ENCODE measurements at regions not wholly inside any gene's neighbourhood (a gene's known extent, or its start where the extent isn't known, plus 50 kb on each side); places are given as distances from the start of the nearest gene placed in this dataset.

DNA sequence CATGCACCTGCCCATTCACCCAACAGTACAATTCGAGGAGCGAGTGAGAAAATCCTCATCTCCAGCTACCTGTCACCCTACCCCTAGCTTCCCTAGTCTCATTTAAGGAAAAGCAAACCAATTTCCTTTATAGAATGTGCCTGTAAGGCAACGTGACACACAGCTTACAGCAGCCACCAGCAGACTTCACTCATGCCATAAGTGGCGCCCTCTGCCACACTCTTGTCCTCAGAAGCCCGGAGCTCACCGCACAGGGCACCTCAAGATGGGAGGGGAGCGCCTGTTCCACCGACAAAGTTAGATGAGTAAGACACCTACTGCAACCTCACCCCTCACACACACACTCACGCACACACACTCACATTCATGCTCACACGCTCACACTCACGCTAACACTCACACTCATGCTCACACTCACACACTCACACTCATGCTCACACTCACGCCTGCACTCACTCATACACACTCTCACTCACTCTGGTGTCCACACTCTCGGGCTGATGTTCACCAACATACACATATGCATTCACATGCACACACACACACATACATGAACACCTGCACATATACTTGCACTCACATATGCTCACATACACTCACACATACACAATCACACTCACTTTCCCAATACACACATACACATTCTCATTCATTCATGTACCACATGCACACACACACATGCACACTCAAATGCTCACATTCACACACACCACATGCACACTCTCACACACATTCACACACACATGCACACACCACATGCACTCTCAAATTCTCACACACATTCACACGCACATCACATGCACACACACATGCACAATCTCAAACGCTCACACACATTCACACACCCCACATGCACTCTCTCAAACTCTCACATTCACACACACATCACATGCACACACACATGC, 170.7 kb downstream of the PSMG1 start:
- Histone ChIP-seq H3K36me3 (no peaks in the 10 kb centered on the region), H3K4me1 (peaks cover 0 to 3% (median 0%) of the 10 kb centered on the region in 4 donors), H3K9me3 (no peaks in the 10 kb centered on the region), H3K27ac (no peak overlapping the region), H3K4me3 (no peak overlapping the region), H3K27me3 (no peaks in the 10 kb centered on the region)
- DNase-seq (ENCODE audit: low spot score in 2 of 2) = no peak
- TF ChIP-seq POLR2A (IDR thresholded peaks at IDR 0.05) (no peak), CTCF (IDR thresholded peaks at IDR 0.05) (no peak), EP300 (IDR thresholded peaks at IDR 0.05) (no peak)
- WGBS, 2 donors = 91% methylated on average over 15 of the region's 15 CpGs

DNA sequence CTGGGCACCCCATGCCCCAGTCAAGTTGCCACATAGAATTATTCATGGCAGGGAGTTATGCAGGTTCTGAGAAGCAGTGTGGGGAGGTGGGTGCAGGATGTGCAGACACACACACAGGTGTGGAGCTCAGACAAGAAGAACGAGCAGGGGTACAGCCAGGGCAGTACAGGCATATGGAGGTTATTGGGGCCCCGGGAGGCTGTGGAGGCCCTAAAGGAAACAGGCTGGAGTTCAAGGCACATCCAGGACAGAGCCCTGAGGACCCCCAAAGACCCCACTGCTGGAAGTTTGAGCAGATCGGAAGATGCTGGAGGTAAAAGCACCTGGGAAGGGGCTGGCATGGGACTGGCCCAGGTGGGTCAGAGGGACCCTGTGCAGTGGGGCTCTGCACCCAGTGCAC, 171.3 kb downstream of the PSMG1 start:
- DNase-seq (ENCODE audit: low spot score in 2 of 2) = no peak
- Histone ChIP-seq H3K4me3 (no peak overlapping the region), H3K4me1 (peaks cover 0 to 10% (median 0%) of the 10 kb centered on the region in 4 donors), H3K27me3 (no peaks in the 10 kb centered on the region), H3K9me3 (no peaks in the 10 kb centered on the region), H3K36me3 (no peaks in the 10 kb centered on the region), H3K27ac (no peak overlapping the region)
- no peak for TF ChIP-seq POLR2A (IDR thresholded peaks at IDR 0.05)
- no peak for TF ChIP-seq CTCF (IDR thresholded peaks at IDR 0.05)
- TF ChIP-seq EP300 (IDR thresholded peaks at IDR 0.05) = no peak
- WGBS, 2 donors = 89 to 97% methylated on average over 3 of the region's 3 CpGs

DNA sequence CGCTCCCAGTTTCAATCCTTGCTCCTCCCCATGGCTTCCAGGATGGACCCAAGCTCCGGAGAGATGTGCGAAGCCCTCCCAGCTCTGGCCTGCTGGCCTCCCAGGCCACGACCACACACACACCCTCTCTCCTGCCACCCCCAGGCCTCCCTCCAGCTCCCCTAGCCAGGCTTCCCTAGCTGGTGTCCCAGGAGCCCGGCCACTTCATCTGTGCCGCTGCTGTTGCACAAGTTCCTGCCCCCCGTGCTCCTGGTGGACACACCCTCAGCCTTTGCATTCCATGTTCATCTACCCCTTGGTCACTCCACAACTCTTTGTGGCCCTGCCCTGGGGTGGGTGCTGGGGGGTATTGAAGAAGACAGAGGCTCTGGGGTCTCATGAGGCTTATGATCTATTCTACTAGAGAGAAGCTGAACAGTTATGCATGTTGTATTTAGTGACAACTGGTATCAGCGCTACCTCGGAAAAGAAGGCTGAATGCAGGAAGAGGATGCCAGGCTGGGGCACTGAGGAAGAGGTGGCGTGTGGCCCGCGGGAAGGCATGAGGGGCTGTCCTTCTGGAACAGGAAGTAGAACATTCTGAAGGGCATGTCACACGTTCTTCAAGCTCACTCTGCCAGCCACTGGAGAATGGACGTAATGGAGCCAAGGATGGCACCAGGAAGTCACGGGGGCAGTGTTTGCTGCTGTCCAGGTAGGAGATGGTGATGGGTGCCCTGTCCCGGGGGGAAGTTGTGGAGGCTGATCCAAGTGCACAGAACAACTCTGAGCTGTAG, 172.4 kb downstream of the PSMG1 start:
- H3K4me3 ChIP-seq = no peak overlapping the region
- TF ChIP-seq CTCF (IDR thresholded peaks at IDR 0.05) = no peak
- peak in 1 of 2 donors; percentile 15 for TF ChIP-seq EP300 (IDR thresholded peaks at IDR 0.05)
- H3K27ac ChIP-seq = peak overlapping the region in 1 of 4 donors; percentile 44
- H3K4me1 ChIP-seq = peaks cover 0 to 20% (median 0%) of the 10 kb centered on the region in 4 donors
- no peaks in the 10 kb centered on the region for H3K36me3 ChIP-seq
- H3K27me3 ChIP-seq = no peaks in the 10 kb centered on the region
- no peak for DNase-seq (ENCODE audit: low spot score in 2 of 2)
- H3K9me3 ChIP-seq = peaks cover 0 to 9% (median 0%) of the 10 kb centered on the region in 4 donors
- 78% methylated on average over 16 of the region's 16 CpGs for WGBS, 2 donors

DNA sequence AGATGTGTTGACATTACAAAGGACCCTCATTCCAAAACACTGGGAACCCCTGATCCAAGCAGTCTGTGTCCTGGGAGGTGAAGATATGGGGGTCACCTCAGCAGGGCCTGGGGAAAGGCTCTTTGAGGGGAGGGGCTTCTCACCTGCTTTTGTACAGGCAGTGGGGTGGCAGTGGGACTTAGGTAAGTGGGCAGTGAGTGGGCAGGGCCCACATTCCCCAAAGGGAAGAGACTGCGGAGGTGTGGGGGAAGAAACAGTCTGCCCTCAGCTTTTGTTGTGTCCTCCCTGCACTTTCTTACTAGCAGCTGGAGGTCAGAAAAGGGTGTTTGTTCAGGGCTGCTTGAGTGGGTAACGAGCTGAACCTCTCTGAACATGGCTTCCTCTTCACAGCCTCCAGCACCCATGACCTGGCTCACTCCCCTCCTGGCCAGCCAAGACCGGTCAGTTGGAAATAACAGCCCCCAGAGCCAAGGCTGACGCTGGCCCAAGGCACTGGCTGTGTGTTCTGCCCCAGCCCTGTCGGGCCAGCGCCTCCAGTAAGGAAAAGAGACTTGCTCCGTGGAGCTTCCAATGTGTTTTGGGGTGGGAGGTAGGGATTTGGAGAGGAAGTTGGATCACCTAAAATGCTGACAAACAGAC, 173.5 kb downstream of the PSMG1 start:
- no peak for TF ChIP-seq CTCF (IDR thresholded peaks at IDR 0.05)
- no peak for TF ChIP-seq POLR2A (IDR thresholded peaks at IDR 0.05)
- no peak for TF ChIP-seq EP300 (IDR thresholded peaks at IDR 0.05)
- WGBS, 2 donors = 51 to 60% methylated on average over 6 to 7 of the region's 7 CpGs
- Histone ChIP-seq H3K27ac (peak overlapping the region in 1 of 4 donors; percentile 49), H3K36me3 (no peaks in the 10 kb centered on the region), H3K27me3 (no peaks in the 10 kb centered on the region), H3K4me3 (no peak overlapping the region), H3K4me1 (peaks cover 0 to 30% (median 2%) of the 10 kb centered on the region in 4 donors), H3K9me3 (peaks cover 0 to 14% (median 0%) of the 10 kb centered on the region in 4 donors)
- no peak for DNase-seq (ENCODE audit: low spot score in 2 of 2)
